Neural cell (in vitro differentiated cells): ENCODE measurements at regions not wholly inside any gene's neighbourhood (a gene's known extent, or its start where the extent isn't known, plus 50 kb on each side); places are given as distances from the start of the nearest gene placed in this dataset.

Source experiments
- H2AFZ ChIP-seq: fragments of 200-600, 300-800 bp; sonication (generic), shearing (Covaris generic); 2 replicates; pipeline ENCODE4 v1.6.0; 2014; ENCODE audit warnings: low read depth, mild to moderate bottlenecking, antibody characterized with exemption, low read length, moderate library complexity
- H3F3A ChIP-seq: fragments of 200-600 bp; shearing (Covaris generic); 2 replicates; pipeline ENCODE4 v1.6.1; 2016; ENCODE audit warnings: mild to moderate bottlenecking, moderate library complexity, mixed read lengths, antibody characterized with exemption, low read length; ENCODE audit not compliant: insufficient read depth, poor library complexity, severe bottlenecking
- H3K27ac ChIP-seq: fragments of 200-600, 300-800 bp; sonication (generic), shearing (Covaris generic); 2 replicates; pipeline ENCODE4 v1.5.1; 2014; ENCODE audit warnings: mild to moderate bottlenecking, low read length, moderate library complexity
- H3K27me3 ChIP-seq: fragments of 300-800, 200-600 bp; sonication (generic), shearing (Covaris generic); 2 replicates; pipeline ENCODE4 v1.6.0; 2014; ENCODE audit warnings: mild to moderate bottlenecking, low read depth, low read length, moderate library complexity; ENCODE audit not compliant: insufficient read depth
- H3K36me3 ChIP-seq: fragments of 300-800, 200-600 bp; sonication (generic), shearing (Covaris generic); 2 replicates; pipeline ENCODE4 v1.5.1; 2014; ENCODE audit warnings: mild to moderate bottlenecking, antibody characterized with exemption, low read length, moderate library complexity; ENCODE audit not compliant: insufficient read depth
- H3K4me2 ChIP-seq: fragments of 300-800, 200-600 bp; sonication (generic), shearing (Covaris generic); 2 replicates; pipeline ENCODE4 v1.6.0; 2014; ENCODE audit warnings: mild to moderate bottlenecking, low read length
- H3K4me3 ChIP-seq: fragments of 300-800, 200-600 bp; sonication (generic), shearing (Covaris generic); 2 replicates; pipeline ENCODE4 v1.5.1; 2014; ENCODE audit warnings: mild to moderate bottlenecking, low read length, moderate library complexity
- H3K79me2 ChIP-seq: fragments of 200-600 bp; shearing (Covaris generic); replicated peaks from 2 replicates; pipeline ENCODE4 v1.6.0; 2014; ENCODE audit warnings: mild to moderate bottlenecking, low read length, moderate library complexity; ENCODE audit not compliant: insufficient read depth
- H3K9ac ChIP-seq: fragments of 300-800, 200-600 bp; sonication (generic), shearing (Covaris generic); 2 replicates; pipeline ENCODE4 v1.6.1; 2016; ENCODE audit warnings: mild to moderate bottlenecking, low read length, mixed read lengths
- H3K9me2 ChIP-seq: fragments of 200-600 bp; shearing (Covaris generic); 2 replicates; pipeline ENCODE4 v1.6.1; 2016; ENCODE audit warnings: mild to moderate bottlenecking, low read length, mixed read lengths; ENCODE audit not compliant: insufficient read depth
- H3K9me3 ChIP-seq: fragments of 200-600, 300-800 bp; sonication (generic), shearing (Covaris generic); 2 replicates; pipeline ENCODE4 v1.6.1; 2016; ENCODE audit warnings: mild to moderate bottlenecking, mixed run types, low read length, moderate library complexity, mixed read lengths
- H4K20me1 ChIP-seq: fragments of 200-600 bp; shearing (Covaris generic); 2 replicates; pipeline ENCODE4 v1.6.1; 2016; ENCODE audit warnings: mild to moderate bottlenecking, mixed run types; ENCODE audit not compliant: insufficient read depth
- CTCF ChIP-seq: fragments of 450-650 bp; IDR thresholded peaks from 2 replicates; pipeline ENCODE4 v1.5.1; 2014; ENCODE audit warnings: antibody characterized with exemption, mild to moderate bottlenecking, moderate library complexity; ENCODE audit not compliant: poor library complexity, severe bottlenecking
- EP300 ChIP-seq: fragments of 450-650 bp; conservative IDR thresholded peaks from 2 replicates; pipeline ENCODE4 v1.6.1; 2014; ENCODE audit warnings: antibody characterized with exemption, mild to moderate bottlenecking, moderate library complexity; ENCODE audit not compliant: poor library complexity, severe bottlenecking
- EZH2 ChIP-seq: fragments of 200-600, 300-800 bp; shearing (Covaris generic), sonication (generic); IDR thresholded peaks from 2 replicates; pipeline ENCODE4 v1.6.1; 2014; ENCODE audit warnings: antibody characterized with exemption, low read length, borderline replicate concordance, mild to moderate bottlenecking; ENCODE audit not compliant: insufficient read depth, poor library complexity, severe bottlenecking
- MXI1 ChIP-seq: fragments of 450-650 bp; conservative IDR thresholded peaks from 2 replicates; pipeline ENCODE4 v1.6.1; 2014; ENCODE audit warnings: antibody characterized with exemption, mild to moderate bottlenecking; ENCODE audit not compliant: poor library complexity, severe bottlenecking
- POLR2AphosphoS5 ChIP-seq: IDR thresholded peaks from 2 replicates; pipeline ENCODE4 v1.6.1; 2012
- RAD21 ChIP-seq: fragments of 450-650 bp; conservative IDR thresholded peaks from 2 replicates; pipeline ENCODE4 v1.6.1; 2014; ENCODE audit warnings: antibody characterized with exemption, mild to moderate bottlenecking, moderate library complexity
- SMC3 ChIP-seq: fragments of 450-650 bp; conservative IDR thresholded peaks from 2 replicates; pipeline ENCODE4 v1.6.1; 2014; ENCODE audit warnings: antibody characterized with exemption, mild to moderate bottlenecking, moderate library complexity; ENCODE audit not compliant: poor library complexity
- TAF1 ChIP-seq: IDR thresholded peaks from 2 replicates; pipeline ENCODE4 v1.6.1; 2012; ENCODE audit warnings: low read depth
- TF ChIP-seq, protein P1 (sequence below): IDR thresholded peaks from 2 replicates; pipeline ENCODE4 v1.6.1; 2012; ENCODE audit warnings: borderline replicate concordance

DNA sequence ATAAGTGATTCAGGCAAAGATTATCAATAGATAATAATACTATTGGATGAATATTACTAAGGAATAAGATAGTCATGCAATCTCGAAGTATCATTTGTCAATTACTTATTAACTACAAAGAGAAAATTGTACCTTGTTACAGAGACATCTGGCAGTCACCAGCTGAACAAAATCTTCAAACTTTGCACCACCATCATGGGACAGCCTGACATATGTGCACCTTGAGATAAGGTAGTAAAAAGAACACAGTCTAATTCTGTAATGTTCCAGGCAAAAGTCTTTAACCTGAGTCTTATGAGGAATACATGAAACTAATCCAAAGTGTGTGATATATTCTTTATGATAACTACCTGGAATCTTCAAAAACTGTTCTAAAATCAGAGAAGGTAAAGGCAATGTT, 423.0 kb upstream of the ZNF608 start:
- H3K9me2 ChIP-seq = no peaks in the 10 kb centered on the region
- H3K4me3 ChIP-seq = no peak overlapping the region
- no peaks in the 10 kb centered on the region for H3K36me3 ChIP-seq
- no peak overlapping the region for H2AFZ ChIP-seq
- H3K4me2 ChIP-seq = no peak overlapping the region
- H4K20me1 ChIP-seq = no peaks in the 10 kb centered on the region
- H3K9ac ChIP-seq = no peak overlapping the region
- H3K9me3 ChIP-seq = no peaks in the 10 kb centered on the region
- no peaks in the 10 kb centered on the region for H3K79me2 ChIP-seq
- no peaks in the 10 kb centered on the region for H3F3A ChIP-seq
- H3K27ac ChIP-seq = no peak overlapping the region
- TF ChIP-seq EP300 = no peak
- no peak for TF ChIP-seq CTCF
- TF ChIP-seq RAD21 = no peak
- no peak for TF ChIP-seq EZH2
- TF ChIP-seq POLR2AphosphoS5 = no peak
- no peak for TF ChIP-seq SMC3
- TF ChIP-seq, protein P1, sequence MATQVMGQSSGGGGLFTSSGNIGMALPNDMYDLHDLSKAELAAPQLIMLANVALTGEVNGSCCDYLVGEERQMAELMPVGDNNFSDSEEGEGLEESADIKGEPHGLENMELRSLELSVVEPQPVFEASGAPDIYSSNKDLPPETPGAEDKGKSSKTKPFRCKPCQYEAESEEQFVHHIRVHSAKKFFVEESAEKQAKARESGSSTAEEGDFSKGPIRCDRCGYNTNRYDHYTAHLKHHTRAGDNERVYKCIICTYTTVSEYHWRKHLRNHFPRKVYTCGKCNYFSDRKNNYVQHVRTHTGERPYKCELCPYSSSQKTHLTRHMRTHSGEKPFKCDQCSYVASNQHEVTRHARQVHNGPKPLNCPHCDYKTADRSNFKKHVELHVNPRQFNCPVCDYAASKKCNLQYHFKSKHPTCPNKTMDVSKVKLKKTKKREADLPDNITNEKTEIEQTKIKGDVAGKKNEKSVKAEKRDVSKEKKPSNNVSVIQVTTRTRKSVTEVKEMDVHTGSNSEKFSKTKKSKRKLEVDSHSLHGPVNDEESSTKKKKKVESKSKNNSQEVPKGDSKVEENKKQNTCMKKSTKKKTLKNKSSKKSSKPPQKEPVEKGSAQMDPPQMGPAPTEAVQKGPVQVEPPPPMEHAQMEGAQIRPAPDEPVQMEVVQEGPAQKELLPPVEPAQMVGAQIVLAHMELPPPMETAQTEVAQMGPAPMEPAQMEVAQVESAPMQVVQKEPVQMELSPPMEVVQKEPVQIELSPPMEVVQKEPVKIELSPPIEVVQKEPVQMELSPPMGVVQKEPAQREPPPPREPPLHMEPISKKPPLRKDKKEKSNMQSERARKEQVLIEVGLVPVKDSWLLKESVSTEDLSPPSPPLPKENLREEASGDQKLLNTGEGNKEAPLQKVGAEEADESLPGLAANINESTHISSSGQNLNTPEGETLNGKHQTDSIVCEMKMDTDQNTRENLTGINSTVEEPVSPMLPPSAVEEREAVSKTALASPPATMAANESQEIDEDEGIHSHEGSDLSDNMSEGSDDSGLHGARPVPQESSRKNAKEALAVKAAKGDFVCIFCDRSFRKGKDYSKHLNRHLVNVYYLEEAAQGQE = no peak
- no peak for TF ChIP-seq TAF1
- TF ChIP-seq MXI1 = no peak
- H3K27me3 ChIP-seq = no peaks in the 10 kb centered on the region

DNA sequence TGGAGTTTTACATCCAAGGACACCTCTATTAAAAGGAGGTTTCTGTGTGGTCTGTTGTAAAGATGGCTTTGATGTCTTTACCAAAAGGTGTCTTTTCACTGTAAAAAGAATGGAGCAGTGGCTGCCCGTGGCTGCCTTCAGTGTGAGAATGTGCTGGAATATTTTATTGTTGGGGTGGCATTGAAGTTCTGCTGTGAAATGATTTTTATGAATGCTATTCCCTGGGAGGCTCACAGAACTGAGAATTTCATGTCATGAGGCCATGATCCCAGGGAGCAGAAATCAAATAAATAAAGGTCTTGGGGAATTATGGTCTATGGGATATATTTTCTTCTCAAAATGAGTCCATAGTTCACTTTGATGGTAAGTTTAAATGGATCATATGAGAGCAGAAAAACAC, 425.2 kb upstream of the ZNF608 start:
- no peak overlapping the region for H3K4me2 ChIP-seq
- no peaks in the 10 kb centered on the region for H3F3A ChIP-seq
- no peaks in the 10 kb centered on the region for H3K9me3 ChIP-seq
- no peaks in the 10 kb centered on the region for H3K9me2 ChIP-seq
- no peak overlapping the region for H3K4me3 ChIP-seq
- H4K20me1 ChIP-seq = no peaks in the 10 kb centered on the region
- no peak overlapping the region for H2AFZ ChIP-seq
- H3K79me2 ChIP-seq = no peaks in the 10 kb centered on the region
- H3K27me3 ChIP-seq = no peaks in the 10 kb centered on the region
- no peaks in the 10 kb centered on the region for H3K36me3 ChIP-seq
- H3K27ac ChIP-seq = no peak overlapping the region
- TF ChIP-seq, protein P1 = no peak
- TF ChIP-seq SMC3 = no peak
- no peak for TF ChIP-seq CTCF
- no peak for TF ChIP-seq MXI1
- TF ChIP-seq RAD21 = no peak
- no peak for TF ChIP-seq POLR2AphosphoS5
- no peak for TF ChIP-seq EZH2
- no peak for TF ChIP-seq EP300
- no peak overlapping the region for H3K9ac ChIP-seq
